Stimulated activated CD4-positive, alpha-beta T cell treated with anti-CD3 and anti-CD28 coated beads, Interleukin-12 subunit alpha, Interleukin-12 subunit beta, amount 100 ng/mL, for 24 hours (primary cell): ENCODE measurements at regions not wholly inside any gene's neighbourhood (a gene's known extent, or its start where the extent isn't known, plus 50 kb on each side); places are given as distances from the start of the nearest gene placed in this dataset.
"Not testable (repeated sequence)": the region's sequence is repeated elsewhere in the genome, so short reads cannot be mapped to it uniquely, and the experiment has no call there.

ENCODE experiments used
- DNase-seq, 2 experiments: peaks; one replicate each; pipeline ENCODE4 v3.0.0-alpha.2; 2020; ENCODE audit warnings: low read depth in 2 of 2

- DNase-seq = no peak
Observed at GRCh38 chr4:110361921-110362320, 114.0 kb upstream of the ENPEP start.

- DNase-seq = no peak
Observed at GRCh38 chr4:110359076-110359475, 116.9 kb upstream of the ENPEP start.

- no peak for DNase-seq
Observed at GRCh38 chr4:110357521-110357920, 118.4 kb upstream of the ENPEP start.

GRCh38 chr4:110354460-110354859 lies 121.5 kb upstream of the ENPEP start:
- DNase-seq = no peak

GRCh38 chr4:110352670-110353442 lies 123.1 kb upstream of the ENPEP start:
- DNase-seq = no peak

GRCh38 chr4:110348711-110349383 lies 127.1 kb upstream of the ENPEP start:
- DNase-seq = no peak

GRCh38 chr4:110347805-110348204 lies 128.2 kb upstream of the ENPEP start:
- no peak for DNase-seq

GRCh38 chr4:110344165-110344564 lies 131.8 kb upstream of the ENPEP start:
- DNase-seq = no peak

GRCh38 chr4:110343534-110343933 lies 132.4 kb upstream of the ENPEP start:
- DNase-seq = no peak

- DNase-seq = not testable (repeated sequence)
Observed at GRCh38 chr4:110341118-110341517, 134.8 kb upstream of the ENPEP start.

- DNase-seq = no peak
Observed at GRCh38 chr4:110335399-110335798, 137.0 kb upstream of the ELOVL6 start.

- no peak for DNase-seq
Observed at GRCh38 chr4:110332483-110332882, 134.1 kb upstream of the ELOVL6 start.

- not testable (repeated sequence) for DNase-seq
Observed at GRCh38 chr4:110326426-110326825, 128.0 kb upstream of the ELOVL6 start.

- DNase-seq = no peak
Observed at GRCh38 chr4:110310795-110311194, 112.4 kb upstream of the ELOVL6 start.

- no peak for DNase-seq
Observed at GRCh38 chr4:110309675-110310074, 111.3 kb upstream of the ELOVL6 start.

GRCh38 chr4:110306303-110306702 lies 107.9 kb upstream of the ELOVL6 start:
- DNase-seq = no peak

GRCh38 chr4:110305455-110305854 lies 107.0 kb upstream of the ELOVL6 start:
- no peak for DNase-seq

- DNase-seq = no peak
Observed at GRCh38 chr4:110296892-110297291, 98.5 kb upstream of the ELOVL6 start.

- DNase-seq = no peak
Observed at GRCh38 chr4:110294165-110294564, 95.8 kb upstream of the ELOVL6 start.

- no peak for DNase-seq
Observed at GRCh38 chr4:110292994-110293744, 94.8 kb upstream of the ELOVL6 start.

- DNase-seq = no peak
Observed at GRCh38 chr4:110290511-110290910, 92.1 kb upstream of the ELOVL6 start.

- DNase-seq = no peak
Observed at GRCh38 chr4:110289601-110290100, 91.2 kb upstream of the ELOVL6 start.
